Large intestine (tissue), 3 donors: ENCODE measurements at regions not wholly inside any gene's neighbourhood (a gene's known extent, or its start where the extent isn't known, plus 50 kb on each side); places are given as distances from the start of the nearest gene placed in this dataset.
"Not testable (repeated sequence)": the region's sequence is repeated elsewhere in the genome, so short reads cannot be mapped to it uniquely, and the experiment has no call there.

Source experiments
- DNase-seq, 2 donors: peaks; one replicate each; pipeline versions ENCODE4 v3.0.0 to v3.0.0-alpha.2; 2013
- H3K27ac ChIP-seq: one replicate; pipeline ENCODE4 v1.5.1; 2013; ENCODE audit warnings: low read length
- H3K27me3 ChIP-seq: 2 replicates; pipeline ENCODE4 v1.6.1; 2013; ENCODE audit warnings: low read length; ENCODE audit not compliant: control insufficient read depth, insufficient read depth
- H3K36me3 ChIP-seq: 2 replicates; pipeline ENCODE4 v1.6.1; 2013; ENCODE audit warnings: low read length; ENCODE audit not compliant: control insufficient read depth, insufficient read depth
- H3K4me1 ChIP-seq: one replicate; pipeline ENCODE4 v1.6.1; 2013; ENCODE audit warnings: low read length; ENCODE audit not compliant: control insufficient read depth, insufficient read depth
- H3K4me3 ChIP-seq: one replicate; pipeline ENCODE4 v1.5.1; 2013; ENCODE audit warnings: low read length
- H3K9me3 ChIP-seq: one replicate; pipeline ENCODE4 v1.6.1; 2013; ENCODE audit warnings: mild to moderate bottlenecking, low read depth, low read length, moderate library complexity; ENCODE audit not compliant: control insufficient read depth
- WGBS: methylation state at CpG from one replicate; pipeline ENCODE4 v1.1.5; 2013; ENCODE audit warnings: low lambda C conversion rate; ENCODE audit not compliant: insufficient coverage; 5-methylcytosine and 5-hydroxymethylcytosine counted together

- Histone ChIP-seq H3K9me3 (no peaks in the 10 kb centered on the region), H3K27ac (no peak overlapping the region), H3K36me3 (no peaks in the 10 kb centered on the region), H3K4me3 (no peak overlapping the region), H3K27me3 (no peaks in the 10 kb centered on the region), H3K4me1 (no peaks in the 10 kb centered on the region)
- WGBS = no CpG with 5 or more reads among the region's 1 CpG
- no peak for DNase-seq
These were observed 954.4 kb downstream of the TRHDE start for GRCh38 chr12:73226593-73226992.

- not testable (repeated sequence) for H3K36me3 ChIP-seq, H3K4me3 ChIP-seq, H3K27ac ChIP-seq, H3K27me3 ChIP-seq, H3K9me3 ChIP-seq, DNase-seq, H3K4me1 ChIP-seq
- WGBS = no CpG with 5 or more reads among the region's 1 CpG
These were observed 956.7 kb downstream of the TRHDE start for GRCh38 chr12:73228828-73229227.

GRCh38 chr12:73235387-73235786 lies 963.2 kb downstream of the TRHDE start:
- Histone ChIP-seq H3K27ac (no peak overlapping the region), H3K9me3 (peaks cover 19% of the 10 kb centered on the region)
- WGBS = no CpG with 5 or more reads among the region's 3 CpGs

GRCh38 chr12:73240110-73240509 lies 967.9 kb downstream of the TRHDE start:
- no peak overlapping the region for H3K27ac ChIP-seq
- WGBS = 86% methylated on average over 1 of the region's 1 CpG
- no peak overlapping the region for H3K4me3 ChIP-seq
- DNase-seq = no peak
- H3K9me3 ChIP-seq = peaks cover 7% of the 10 kb centered on the region
- no peaks in the 10 kb centered on the region for H3K36me3 ChIP-seq
- no peaks in the 10 kb centered on the region for H3K27me3 ChIP-seq
- H3K4me1 ChIP-seq = no peaks in the 10 kb centered on the region

More at GRCh38 chr12:73235387-73235786, 963.2 kb downstream of the TRHDE start:
- Histone ChIP-seq H3K27me3 (no peaks in the 10 kb centered on the region), H3K36me3 (no peaks in the 10 kb centered on the region), H3K4me1 (no peaks in the 10 kb centered on the region), H3K4me3 (no peak overlapping the region)
- no peak for DNase-seq

GRCh38 chr12:73262788-73263381 lies 990.7 kb downstream of the TRHDE start:
- H3K27ac ChIP-seq = no peak overlapping the region
- no CpG with 5 or more reads among the region's 1 CpG for WGBS

GRCh38 chr12:73266206-73266605 lies 994.0 kb downstream of the TRHDE start:
- H3K27me3 ChIP-seq = no peaks in the 10 kb centered on the region
- H3K9me3 ChIP-seq = no peaks in the 10 kb centered on the region
- no peak for DNase-seq
- H3K4me3 ChIP-seq = no peak overlapping the region
- WGBS = no CpG with 5 or more reads among the region's 1 CpG
- H3K4me1 ChIP-seq = no peaks in the 10 kb centered on the region
- H3K36me3 ChIP-seq = no peaks in the 10 kb centered on the region
- H3K27ac ChIP-seq = no peak overlapping the region

More at GRCh38 chr12:73262788-73263381, 990.7 kb downstream of the TRHDE start:
- no peaks in the 10 kb centered on the region for H3K27me3 ChIP-seq
- no peaks in the 10 kb centered on the region for H3K4me1 ChIP-seq
- no peaks in the 10 kb centered on the region for H3K9me3 ChIP-seq
- no peaks in the 10 kb centered on the region for H3K36me3 ChIP-seq
- no peak overlapping the region for H3K4me3 ChIP-seq
- no peak for DNase-seq

GRCh38 chr12:73274976-73275375 lies 1002.8 kb downstream of the TRHDE start:
- H3K4me1 ChIP-seq = no peaks in the 10 kb centered on the region
- no peaks in the 10 kb centered on the region for H3K9me3 ChIP-seq
- WGBS = 80% methylated on average over 1 of the region's 3 CpGs
- no peaks in the 10 kb centered on the region for H3K27me3 ChIP-seq
- DNase-seq = no peak
- H3K36me3 ChIP-seq = no peaks in the 10 kb centered on the region
- no peak overlapping the region for H3K4me3 ChIP-seq
- no peak overlapping the region for H3K27ac ChIP-seq

- peak; percentile 0 to 25 for DNase-seq
- H3K4me1 ChIP-seq = no peaks in the 10 kb centered on the region
- H3K27ac ChIP-seq = no peak overlapping the region
- no peaks in the 10 kb centered on the region for H3K9me3 ChIP-seq
- no peaks in the 10 kb centered on the region for H3K27me3 ChIP-seq
- no peak overlapping the region for H3K4me3 ChIP-seq
- no peaks in the 10 kb centered on the region for H3K36me3 ChIP-seq
These were observed 1005.8 kb downstream of the TRHDE start for GRCh38 chr12:73277971-73278370.

GRCh38 chr12:73301530-73301929 lies 1029.4 kb downstream of the TRHDE start:
- Histone ChIP-seq H3K27ac (no peak overlapping the region), H3K36me3 (no peaks in the 10 kb centered on the region), H3K4me1 (no peaks in the 10 kb centered on the region), H3K27me3 (no peaks in the 10 kb centered on the region), H3K9me3 (no peaks in the 10 kb centered on the region), H3K4me3 (no peak overlapping the region)
- DNase-seq = no peak
- WGBS = no CpG with 5 or more reads among the region's 2 CpGs

- Histone ChIP-seq H3K9me3 (no peaks in the 10 kb centered on the region), H3K36me3 (no peaks in the 10 kb centered on the region), H3K4me3 (no peak overlapping the region), H3K27me3 (no peaks in the 10 kb centered on the region), H3K27ac (no peak overlapping the region), H3K4me1 (no peaks in the 10 kb centered on the region)
- DNase-seq = no peak
- 75% methylated on average over 2 of the region's 2 CpGs for WGBS
These were observed 1035.1 kb downstream of the TRHDE start for GRCh38 chr12:73307260-73307659.

GRCh38 chr12:73308079-73308478 lies 1035.9 kb downstream of the TRHDE start:
- Histone ChIP-seq H3K4me1 (no peaks in the 10 kb centered on the region), H3K36me3 (no peaks in the 10 kb centered on the region), H3K27ac (no peak overlapping the region), H3K4me3 (no peak overlapping the region), H3K27me3 (no peaks in the 10 kb centered on the region), H3K9me3 (no peaks in the 10 kb centered on the region)
- no CpG with 5 or more reads among the region's 1 CpG for WGBS
- no peak for DNase-seq
